ENCODE measurements at regions not wholly inside any gene's neighbourhood (a gene's known extent, or its start where the extent isn't known, plus 50 kb on each side); places are given as distances from the start of the nearest gene placed in this dataset.

GRCh38 chr1:18564676-18565075 lies 66.0 kb upstream of the PAX7 start:
- no peaks in the 10 kb centered on the region for H3K36me3 ChIP-seq (ENCODE audit: control insufficient read depth, insufficient read depth, low read length)
- no peak overlapping the region for H3K4me3 ChIP-seq (ENCODE audit: low read length)
- no peak overlapping the region for H2BK15ac ChIP-seq (replicated peaks; ENCODE audit: low read depth)
- no peak overlapping the region for H3K4me2 ChIP-seq (ENCODE audit: low read length)
- no peak overlapping the region for H3K23ac ChIP-seq (ENCODE audit: low read length)
- H3K27ac ChIP-seq (ENCODE audit: low read depth, low read length): no peak overlapping the region
- H2BK120ac ChIP-seq (ENCODE audit: low read depth, low read length): no peak overlapping the region
- WGBS (ENCODE audit: extremely low coverage, insufficient coverage, low lambda C conversion rate): no CpG with 5 or more reads among the region's 3 CpGs
- no peaks in the 10 kb centered on the region for H3K4me1 ChIP-seq (ENCODE audit: control insufficient read depth, low read depth, low read length)
- no peak overlapping the region for H3K56ac ChIP-seq (ENCODE audit: low read length)
- H3K27me3 ChIP-seq (ENCODE audit: insufficient read depth, low read length, poor library complexity): no peaks in the 10 kb centered on the region
- DNase-seq: no peak
- no peaks in the 10 kb centered on the region for H3K79me1 ChIP-seq (ENCODE audit: low read length)
- H3K9ac ChIP-seq (ENCODE audit: low read length): no peak overlapping the region
- H3K18ac ChIP-seq (ENCODE audit: low read length): no peak overlapping the region
- H3K79me2 ChIP-seq (ENCODE audit: control insufficient read depth, insufficient read depth, low read length): no peaks in the 10 kb centered on the region
- H4K5ac ChIP-seq (ENCODE audit: low read length): no peak overlapping the region
- no peak overlapping the region for H4K8ac ChIP-seq (ENCODE audit: low read depth, low read length)
- H3K4ac ChIP-seq (ENCODE audit: low read depth, low read length): no peak overlapping the region
- H2BK5ac ChIP-seq (ENCODE audit: low read length): no peak overlapping the region
- H2AK5ac ChIP-seq (ENCODE audit: low read length): no peak overlapping the region

- no peak overlapping the region for H3K18ac ChIP-seq (ENCODE audit: low read length)
- H3K79me1 ChIP-seq (ENCODE audit: low read length): no peaks in the 10 kb centered on the region
- no peak overlapping the region for H2BK5ac ChIP-seq (ENCODE audit: low read length)
- WGBS (ENCODE audit: extremely low coverage, insufficient coverage, low lambda C conversion rate): no CpG with 5 or more reads among the region's 2 CpGs
- H2BK120ac ChIP-seq (ENCODE audit: low read depth, low read length): no peak overlapping the region
- no peak overlapping the region for H2AK5ac ChIP-seq (ENCODE audit: low read length)
- no peak overlapping the region for H3K23ac ChIP-seq (ENCODE audit: low read length)
- no peak overlapping the region for H3K4ac ChIP-seq (ENCODE audit: low read depth, low read length)
- no peak overlapping the region for H2BK15ac ChIP-seq (replicated peaks; ENCODE audit: low read depth)
- no peak overlapping the region for H3K27ac ChIP-seq (ENCODE audit: low read depth, low read length)
- no peak overlapping the region for H3K9ac ChIP-seq (ENCODE audit: low read length)
- H3K36me3 ChIP-seq (ENCODE audit: control insufficient read depth, insufficient read depth, low read length): no peaks in the 10 kb centered on the region
- H3K56ac ChIP-seq (ENCODE audit: low read length): no peak overlapping the region
- DNase-seq: no peak
- H4K8ac ChIP-seq (ENCODE audit: low read depth, low read length): no peak overlapping the region
- no peaks in the 10 kb centered on the region for H3K79me2 ChIP-seq (ENCODE audit: control insufficient read depth, insufficient read depth, low read length)
- no peak overlapping the region for H4K5ac ChIP-seq (ENCODE audit: low read length)
- H3K27me3 ChIP-seq (ENCODE audit: insufficient read depth, low read length, poor library complexity): no peaks in the 10 kb centered on the region
- H3K4me3 ChIP-seq (ENCODE audit: low read length): no peak overlapping the region
- H3K4me1 ChIP-seq (ENCODE audit: control insufficient read depth, low read depth, low read length): no peaks in the 10 kb centered on the region
- no peak overlapping the region for H3K4me2 ChIP-seq (ENCODE audit: low read length)
Measured at GRCh38 chr1:18565321-18565720, 65.3 kb upstream of the PAX7 start.

- no peaks in the 10 kb centered on the region for H3K4me1 ChIP-seq (ENCODE audit: control insufficient read depth, low read depth, low read length)
- no peak for DNase-seq
- H4K8ac ChIP-seq (ENCODE audit: low read depth, low read length): no peak overlapping the region
- no peak overlapping the region for H3K4ac ChIP-seq (ENCODE audit: low read depth, low read length)
- no peak overlapping the region for H2BK5ac ChIP-seq (ENCODE audit: low read length)
- H3K56ac ChIP-seq (ENCODE audit: low read length): no peak overlapping the region
- H2AK5ac ChIP-seq (ENCODE audit: low read length): no peak overlapping the region
- H3K27ac ChIP-seq (ENCODE audit: low read depth, low read length): no peak overlapping the region
- H3K9ac ChIP-seq (ENCODE audit: low read length): no peak overlapping the region
- WGBS (ENCODE audit: extremely low coverage, insufficient coverage, low lambda C conversion rate): 100% methylated on average over 2 of the region's 2 CpGs
- no peak overlapping the region for H2BK120ac ChIP-seq (ENCODE audit: low read depth, low read length)
- H3K18ac ChIP-seq (ENCODE audit: low read length): no peak overlapping the region
- no peak overlapping the region for H3K4me2 ChIP-seq (ENCODE audit: low read length)
- H3K23ac ChIP-seq (ENCODE audit: low read length): no peak overlapping the region
- no peaks in the 10 kb centered on the region for H3K79me1 ChIP-seq (ENCODE audit: low read length)
- H3K4me3 ChIP-seq (ENCODE audit: low read length): no peak overlapping the region
- no peak overlapping the region for H4K5ac ChIP-seq (ENCODE audit: low read length)
- no peak overlapping the region for H2BK15ac ChIP-seq (replicated peaks; ENCODE audit: low read depth)
- H3K79me2 ChIP-seq (ENCODE audit: control insufficient read depth, insufficient read depth, low read length): no peaks in the 10 kb centered on the region
- no peaks in the 10 kb centered on the region for H3K36me3 ChIP-seq (ENCODE audit: control insufficient read depth, insufficient read depth, low read length)
- H3K27me3 ChIP-seq (ENCODE audit: insufficient read depth, low read length, poor library complexity): no peaks in the 10 kb centered on the region
Measured at GRCh38 chr1:18568489-18568888, 62.2 kb upstream of the PAX7 start.

- H4K5ac ChIP-seq (ENCODE audit: low read length): no peak overlapping the region
- H3K27me3 ChIP-seq (ENCODE audit: insufficient read depth, low read length, poor library complexity): no peaks in the 10 kb centered on the region
- H3K18ac ChIP-seq (ENCODE audit: low read length): no peak overlapping the region
- H3K27ac ChIP-seq (ENCODE audit: low read depth, low read length): no peak overlapping the region
- H3K23ac ChIP-seq (ENCODE audit: low read length): no peak overlapping the region
- no peak overlapping the region for H2AK5ac ChIP-seq (ENCODE audit: low read length)
- WGBS (ENCODE audit: extremely low coverage, insufficient coverage, low lambda C conversion rate): no CpG with 5 or more reads among the region's 8 CpGs
- no peak overlapping the region for H2BK15ac ChIP-seq (replicated peaks; ENCODE audit: low read depth)
- no peak for DNase-seq
- no peak overlapping the region for H2BK120ac ChIP-seq (ENCODE audit: low read depth, low read length)
- no peak overlapping the region for H3K9ac ChIP-seq (ENCODE audit: low read length)
- no peaks in the 10 kb centered on the region for H3K79me1 ChIP-seq (ENCODE audit: low read length)
- H3K4me3 ChIP-seq (ENCODE audit: low read length): no peak overlapping the region
- no peaks in the 10 kb centered on the region for H3K79me2 ChIP-seq (ENCODE audit: control insufficient read depth, insufficient read depth, low read length)
- no peaks in the 10 kb centered on the region for H3K36me3 ChIP-seq (ENCODE audit: control insufficient read depth, insufficient read depth, low read length)
- no peak overlapping the region for H2BK5ac ChIP-seq (ENCODE audit: low read length)
- H3K4ac ChIP-seq (ENCODE audit: low read depth, low read length): no peak overlapping the region
- no peak overlapping the region for H3K56ac ChIP-seq (ENCODE audit: low read length)
- no peak overlapping the region for H3K4me2 ChIP-seq (ENCODE audit: low read length)
- H3K4me1 ChIP-seq (ENCODE audit: control insufficient read depth, low read depth, low read length): no peaks in the 10 kb centered on the region
- no peak overlapping the region for H4K8ac ChIP-seq (ENCODE audit: low read depth, low read length)
Measured at GRCh38 chr1:18569251-18569650, 61.4 kb upstream of the PAX7 start.

GRCh38 chr1:18569811-18570545 lies 60.7 kb upstream of the PAX7 start:
- Histone ChIP-seq H2BK5ac (ENCODE audit: low read length) (no peak overlapping the region), H2BK15ac (replicated peaks; ENCODE audit: low read depth) (no peak overlapping the region), H3K79me2 (ENCODE audit: control insufficient read depth, insufficient read depth, low read length) (no peaks in the 10 kb centered on the region), H3K4me2 (ENCODE audit: low read length) (no peak overlapping the region), H4K8ac (ENCODE audit: low read depth, low read length) (no peak overlapping the region), H3K36me3 (ENCODE audit: control insufficient read depth, insufficient read depth, low read length) (no peaks in the 10 kb centered on the region), H4K5ac (ENCODE audit: low read length) (no peak overlapping the region), H3K9ac (ENCODE audit: low read length) (no peak overlapping the region), H3K4me1 (ENCODE audit: control insufficient read depth, low read depth, low read length) (no peaks in the 10 kb centered on the region), H2BK120ac (ENCODE audit: low read depth, low read length) (no peak overlapping the region), H3K27ac (ENCODE audit: low read depth, low read length) (no peak overlapping the region), H3K4ac (ENCODE audit: low read depth, low read length) (no peak overlapping the region), H3K23ac (ENCODE audit: low read length) (no peak overlapping the region), H3K56ac (ENCODE audit: low read length) (no peak overlapping the region), H3K18ac (ENCODE audit: low read length) (no peak overlapping the region), H3K79me1 (ENCODE audit: low read length) (no peaks in the 10 kb centered on the region), H2AK5ac (ENCODE audit: low read length) (no peak overlapping the region), H3K4me3 (ENCODE audit: low read length) (no peak overlapping the region), H3K27me3 (ENCODE audit: insufficient read depth, low read length, poor library complexity) (no peaks in the 10 kb centered on the region)
- WGBS (ENCODE audit: extremely low coverage, insufficient coverage, low lambda C conversion rate): no CpG with 5 or more reads among the region's 19 CpGs
- no peak for DNase-seq

- Histone ChIP-seq H3K79me2 (ENCODE audit: control insufficient read depth, insufficient read depth, low read length) (no peaks in the 10 kb centered on the region), H3K27ac (ENCODE audit: low read depth, low read length) (no peak overlapping the region), H3K56ac (ENCODE audit: low read length) (no peak overlapping the region), H3K36me3 (ENCODE audit: control insufficient read depth, insufficient read depth, low read length) (no peaks in the 10 kb centered on the region), H2AK5ac (ENCODE audit: low read length) (no peak overlapping the region), H3K4me2 (ENCODE audit: low read length) (no peak overlapping the region), H3K23ac (ENCODE audit: low read length) (no peak overlapping the region), H3K4me3 (ENCODE audit: low read length) (no peak overlapping the region), H4K5ac (ENCODE audit: low read length) (no peak overlapping the region), H3K9ac (ENCODE audit: low read length) (no peak overlapping the region), H3K4ac (ENCODE audit: low read depth, low read length) (no peak overlapping the region), H3K27me3 (ENCODE audit: insufficient read depth, low read length, poor library complexity) (no peaks in the 10 kb centered on the region), H4K8ac (ENCODE audit: low read depth, low read length) (no peak overlapping the region), H3K79me1 (ENCODE audit: low read length) (no peaks in the 10 kb centered on the region), H2BK15ac (replicated peaks; ENCODE audit: low read depth) (no peak overlapping the region), H2BK120ac (ENCODE audit: low read depth, low read length) (no peak overlapping the region), H2BK5ac (ENCODE audit: low read length) (no peak overlapping the region), H3K18ac (ENCODE audit: low read length) (no peak overlapping the region), H3K4me1 (ENCODE audit: control insufficient read depth, low read depth, low read length) (no peaks in the 10 kb centered on the region)
- no CpG with 5 or more reads among the region's 10 CpGs for WGBS (ENCODE audit: extremely low coverage, insufficient coverage, low lambda C conversion rate)
- DNase-seq: no peak
Measured at GRCh38 chr1:18571275-18571674, 59.4 kb upstream of the PAX7 start.
